Vagina (tissue), 2 donors: ENCODE measurements at regions not wholly inside any gene's neighbourhood (a gene's known extent, or its start where the extent isn't known, plus 50 kb on each side); places are given as distances from the start of the nearest gene placed in this dataset.

Source experiments
- CTCF ChIP-seq, 3 experiments: fragments of 450-650 bp in 2 of 3; fragments of 200-600 bp in 1 of 3; sonication (generic) in 1 of 3; IDR thresholded peaks; one replicate each; pipeline ENCODE4 v1.5.1; 2017 to 2019; ENCODE audit warnings: antibody characterized with exemption in 3 of 3, mild to moderate bottlenecking in 2 of 3, moderate library complexity in 2 of 3
- POLR2A ChIP-seq, 2 donors: fragments of 450-650 bp; IDR thresholded peaks; one replicate each; pipeline ENCODE4 v1.6.1; 2017; ENCODE audit warnings: antibody characterized with exemption in 2 of 2, mild to moderate bottlenecking in 2 of 2, moderate library complexity in 2 of 2

GRCh38 chr13:84431646-84432045 is 549.4 kb upstream of the SLITRK1 start:
- TF ChIP-seq CTCF (IDR thresholded peaks at IDR 0.05) (no peak), POLR2A (IDR thresholded peaks at IDR 0.05) (no peak)
